VCaP (cell line): ENCODE measurements at regions not wholly inside any gene's neighbourhood (a gene's known extent, or its start where the extent isn't known, plus 50 kb on each side); places are given as distances from the start of the nearest gene placed in this dataset.

Source experiments
- H3K27ac ChIP-seq: fragments of 450-650 bp; 2 replicates; pipeline ENCODE4 v1.5.1; 2017
- TF ChIP-seq, protein P1 (sequence below): fragments of 450-650 bp; conservative IDR thresholded peaks from 2 replicates; pipeline ENCODE4 v1.5.1; 2017; ENCODE audit warnings: mild to moderate bottlenecking, moderate library complexity

- TF ChIP-seq, protein P1, sequence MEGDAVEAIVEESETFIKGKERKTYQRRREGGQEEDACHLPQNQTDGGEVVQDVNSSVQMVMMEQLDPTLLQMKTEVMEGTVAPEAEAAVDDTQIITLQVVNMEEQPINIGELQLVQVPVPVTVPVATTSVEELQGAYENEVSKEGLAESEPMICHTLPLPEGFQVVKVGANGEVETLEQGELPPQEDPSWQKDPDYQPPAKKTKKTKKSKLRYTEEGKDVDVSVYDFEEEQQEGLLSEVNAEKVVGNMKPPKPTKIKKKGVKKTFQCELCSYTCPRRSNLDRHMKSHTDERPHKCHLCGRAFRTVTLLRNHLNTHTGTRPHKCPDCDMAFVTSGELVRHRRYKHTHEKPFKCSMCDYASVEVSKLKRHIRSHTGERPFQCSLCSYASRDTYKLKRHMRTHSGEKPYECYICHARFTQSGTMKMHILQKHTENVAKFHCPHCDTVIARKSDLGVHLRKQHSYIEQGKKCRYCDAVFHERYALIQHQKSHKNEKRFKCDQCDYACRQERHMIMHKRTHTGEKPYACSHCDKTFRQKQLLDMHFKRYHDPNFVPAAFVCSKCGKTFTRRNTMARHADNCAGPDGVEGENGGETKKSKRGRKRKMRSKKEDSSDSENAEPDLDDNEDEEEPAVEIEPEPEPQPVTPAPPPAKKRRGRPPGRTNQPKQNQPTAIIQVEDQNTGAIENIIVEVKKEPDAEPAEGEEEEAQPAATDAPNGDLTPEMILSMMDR = no peak
- H3K27ac ChIP-seq = no peak overlapping the region
Measured at GRCh38 chr2:120432976-120433815, 87.3 kb downstream of the INHBB start.

DNA sequence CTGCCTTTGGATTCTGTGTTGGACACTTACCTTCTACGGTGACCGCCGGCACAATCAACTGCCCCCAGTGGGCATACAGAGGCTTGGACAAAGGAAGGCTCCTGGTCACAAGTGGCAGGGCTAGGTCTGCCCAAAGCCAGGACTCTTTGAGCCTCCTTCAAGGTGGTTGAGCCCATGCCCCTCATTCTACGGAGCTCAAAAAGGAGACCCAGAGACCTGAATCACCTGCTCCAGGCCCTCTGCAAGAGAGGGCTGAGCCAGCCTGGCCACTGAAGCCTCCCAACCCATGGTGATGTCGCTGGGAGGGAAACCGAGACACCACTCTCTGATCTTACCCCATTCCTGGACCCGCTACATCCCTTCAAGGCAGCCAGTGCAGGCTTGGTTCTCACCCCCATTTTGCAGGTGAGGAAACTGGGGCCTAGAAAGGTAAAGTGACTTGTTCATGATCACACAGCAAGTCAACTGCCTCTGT, 87.9 kb downstream of the INHBB start:
- TF ChIP-seq, protein P1 = no peak
- H3K27ac ChIP-seq = no peak overlapping the region

- H3K27ac ChIP-seq = no peak overlapping the region
- TF ChIP-seq, protein P1 = no peak
Measured at GRCh38 chr2:120434492-120435308, 88.8 kb downstream of the INHBB start.

- TF ChIP-seq, protein P1 = no peak
- H3K27ac ChIP-seq = no peak overlapping the region
Measured at GRCh38 chr2:120435671-120436459, 89.9 kb downstream of the INHBB start.

DNA sequence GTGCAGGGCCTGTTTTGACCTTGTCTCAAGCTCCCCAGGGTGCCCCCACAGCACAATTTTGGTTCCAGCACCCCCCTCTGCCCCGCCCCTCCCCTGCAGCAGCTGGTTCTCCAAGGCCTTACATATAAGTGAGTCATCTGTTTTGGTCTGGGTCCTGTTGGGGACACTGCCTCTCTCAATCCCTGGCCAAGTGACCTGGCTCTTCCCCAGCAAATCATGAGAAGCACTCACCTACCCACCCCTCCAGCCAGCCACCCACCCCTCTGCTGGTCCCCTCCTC, 90.5 kb downstream of the INHBB start:
- TF ChIP-seq, protein P1 = no peak
- H3K27ac ChIP-seq = no peak overlapping the region

DNA sequence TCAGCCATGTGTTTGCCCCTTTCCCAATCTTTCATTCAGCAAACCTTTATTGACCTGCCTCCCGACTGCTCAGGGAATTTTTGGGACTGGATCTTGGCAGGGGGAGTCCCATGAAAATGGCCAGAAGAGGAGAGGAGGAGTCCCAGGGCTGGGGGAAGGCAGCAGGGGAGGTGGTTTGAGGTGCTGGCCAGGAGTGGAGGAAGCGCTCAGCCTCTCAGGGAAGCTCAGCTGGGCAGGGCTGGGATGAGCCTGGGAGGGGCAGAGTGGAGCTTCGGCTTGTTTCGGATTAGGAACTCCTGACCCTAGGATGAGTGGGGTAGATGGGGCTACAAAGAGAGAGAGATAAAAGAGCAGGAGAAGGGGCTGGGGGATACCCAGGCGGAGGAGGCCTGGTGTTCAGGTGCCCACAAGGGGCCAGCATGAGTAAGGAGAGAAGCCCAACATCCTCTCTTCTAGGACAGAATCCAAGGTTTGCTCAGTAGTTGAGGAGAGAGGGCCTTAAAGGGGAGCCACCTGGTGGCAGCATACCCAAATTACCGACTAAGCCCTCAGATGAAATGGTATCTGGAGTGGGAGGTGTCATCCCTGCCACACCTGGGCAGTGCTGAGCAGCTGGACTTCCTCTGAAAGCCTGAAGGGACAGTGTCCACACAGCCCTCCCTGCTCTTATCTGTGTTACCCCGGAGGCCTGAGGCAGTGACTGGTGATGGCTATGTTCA, 91.1 kb downstream of the INHBB start:
- TF ChIP-seq, protein P1 = peak; percentile 75
- H3K27ac ChIP-seq = no peak overlapping the region
